ENCODE measurements at regions not wholly inside any gene's neighbourhood (a gene's known extent, or its start where the extent isn't known, plus 50 kb on each side); places are given as distances from the start of the nearest gene placed in this dataset.
"Not testable (repeated sequence)": the region's sequence is repeated elsewhere in the genome, so short reads cannot be mapped to it uniquely, and the experiment has no call there.

- Histone ChIP-seq H3K36me3 (ENCODE audit: control insufficient read depth in 1 of 2, insufficient read depth in 2 of 2, low read length in 2 of 2) (no peaks in the 10 kb centered on the region), H3K9me3 (ENCODE audit: control insufficient read depth in 1 of 2, low read length in 2 of 2) (no peaks in the 10 kb centered on the region), H3K4me1 (ENCODE audit: control insufficient read depth in 1 of 2, insufficient read depth in 2 of 2, low read length in 2 of 2) (peaks cover 4 to 12% of the 10 kb centered on the region in 2 donors), H3K27me3 (ENCODE audit: control insufficient read depth in 1 of 2, insufficient read depth in 2 of 2, low read length in 2 of 2) (no peaks in the 10 kb centered on the region), H3K27ac (ENCODE audit: low read depth, low read length) (no peak overlapping the region), H3K4me3 (ENCODE audit: low read depth in 1 of 2, low read length in 2 of 2) (no peak overlapping the region), H3K9ac (ENCODE audit: low read depth in 1 of 2, low read length in 2 of 2) (no peak overlapping the region)
Observed at GRCh38 chr2:192558637-192559036, 363.9 kb upstream of the TMEFF2 start.

GRCh38 chr2:192555740-192556139 lies 361.0 kb upstream of the TMEFF2 start:
- Histone ChIP-seq H3K27ac (ENCODE audit: low read depth, low read length) (no peak overlapping the region), H3K4me1 (ENCODE audit: control insufficient read depth in 1 of 2, insufficient read depth in 2 of 2, low read length in 2 of 2) (peaks cover 4 to 12% of the 10 kb centered on the region in 2 donors), H3K36me3 (ENCODE audit: control insufficient read depth in 1 of 2, insufficient read depth in 2 of 2, low read length in 2 of 2) (no peaks in the 10 kb centered on the region), H3K9ac (ENCODE audit: low read depth in 1 of 2, low read length in 2 of 2) (no peak overlapping the region), H3K27me3 (ENCODE audit: control insufficient read depth in 1 of 2, insufficient read depth in 2 of 2, low read length in 2 of 2) (no peaks in the 10 kb centered on the region), H3K4me3 (ENCODE audit: low read depth in 1 of 2, low read length in 2 of 2) (no peak overlapping the region), H3K9me3 (ENCODE audit: control insufficient read depth in 1 of 2, low read length in 2 of 2) (no peaks in the 10 kb centered on the region)

- no peak overlapping the region for H3K27ac ChIP-seq (ENCODE audit: low read depth, low read length)
Observed at GRCh38 chr2:192551760-192552159, 357.0 kb upstream of the TMEFF2 start.

GRCh38 chr2:192546565-192546964 lies 351.8 kb upstream of the TMEFF2 start:
- Histone ChIP-seq H3K9ac (ENCODE audit: low read depth in 1 of 2, low read length in 2 of 2) (no peak overlapping the region), H3K36me3 (ENCODE audit: control insufficient read depth in 1 of 2, insufficient read depth in 2 of 2, low read length in 2 of 2) (no peaks in the 10 kb centered on the region), H3K4me3 (ENCODE audit: low read depth in 1 of 2, low read length in 2 of 2) (no peak overlapping the region), H3K27me3 (ENCODE audit: control insufficient read depth in 1 of 2, insufficient read depth in 2 of 2, low read length in 2 of 2) (no peaks in the 10 kb centered on the region), H3K9me3 (ENCODE audit: control insufficient read depth in 1 of 2, low read length in 2 of 2) (no peaks in the 10 kb centered on the region), H3K4me1 (ENCODE audit: control insufficient read depth in 1 of 2, insufficient read depth in 2 of 2, low read length in 2 of 2) (no peaks in the 10 kb centered on the region), H3K27ac (ENCODE audit: low read depth, low read length) (no peak overlapping the region)

More at GRCh38 chr2:192551760-192552159, 357.0 kb upstream of the TMEFF2 start:
- Histone ChIP-seq H3K4me1 (ENCODE audit: control insufficient read depth in 1 of 2, insufficient read depth in 2 of 2, low read length in 2 of 2) (no peaks in the 10 kb centered on the region), H3K9ac (ENCODE audit: low read depth in 1 of 2, low read length in 2 of 2) (no peak overlapping the region), H3K9me3 (ENCODE audit: control insufficient read depth in 1 of 2, low read length in 2 of 2) (no peaks in the 10 kb centered on the region), H3K4me3 (ENCODE audit: low read depth in 1 of 2, low read length in 2 of 2) (no peak overlapping the region), H3K27me3 (ENCODE audit: control insufficient read depth in 1 of 2, insufficient read depth in 2 of 2, low read length in 2 of 2) (no peaks in the 10 kb centered on the region), H3K36me3 (ENCODE audit: control insufficient read depth in 1 of 2, insufficient read depth in 2 of 2, low read length in 2 of 2) (no peaks in the 10 kb centered on the region)

GRCh38 chr2:192544371-192544955 lies 349.7 kb upstream of the TMEFF2 start:
- Histone ChIP-seq H3K4me1 (ENCODE audit: control insufficient read depth in 1 of 2, insufficient read depth in 2 of 2, low read length in 2 of 2) (no peaks in the 10 kb centered on the region), H3K9ac (ENCODE audit: low read depth in 1 of 2, low read length in 2 of 2) (no peak overlapping the region), H3K27me3 (ENCODE audit: control insufficient read depth in 1 of 2, insufficient read depth in 2 of 2, low read length in 2 of 2) (no peaks in the 10 kb centered on the region), H3K27ac (ENCODE audit: low read depth, low read length) (no peak overlapping the region), H3K4me3 (ENCODE audit: low read depth in 1 of 2, low read length in 2 of 2) (no peak overlapping the region), H3K9me3 (ENCODE audit: control insufficient read depth in 1 of 2, low read length in 2 of 2) (no peaks in the 10 kb centered on the region), H3K36me3 (ENCODE audit: control insufficient read depth in 1 of 2, insufficient read depth in 2 of 2, low read length in 2 of 2) (no peaks in the 10 kb centered on the region)

- not testable (repeated sequence) for H3K27ac ChIP-seq (ENCODE audit: low read depth, low read length); H3K27me3 ChIP-seq (ENCODE audit: control insufficient read depth in 1 of 2, insufficient read depth in 2 of 2, low read length in 2 of 2); H3K4me1 ChIP-seq (ENCODE audit: control insufficient read depth in 1 of 2, insufficient read depth in 2 of 2, low read length in 2 of 2); H3K36me3 ChIP-seq (ENCODE audit: control insufficient read depth in 1 of 2, insufficient read depth in 2 of 2, low read length in 2 of 2); H3K9ac ChIP-seq (ENCODE audit: low read depth in 1 of 2, low read length in 2 of 2); H3K4me3 ChIP-seq (ENCODE audit: low read depth in 1 of 2, low read length in 2 of 2); H3K9me3 ChIP-seq (ENCODE audit: control insufficient read depth in 1 of 2, low read length in 2 of 2)
Observed at GRCh38 chr2:192542148-192543066, 347.7 kb upstream of the TMEFF2 start.

- H3K9ac ChIP-seq (ENCODE audit: low read depth in 1 of 2, low read length in 2 of 2): no peak overlapping the region
- no peaks in the 10 kb centered on the region for H3K36me3 ChIP-seq (ENCODE audit: control insufficient read depth in 1 of 2, insufficient read depth in 2 of 2, low read length in 2 of 2)
- H3K27me3 ChIP-seq (ENCODE audit: control insufficient read depth in 1 of 2, insufficient read depth in 2 of 2, low read length in 2 of 2): no peaks in the 10 kb centered on the region
- H3K4me1 ChIP-seq (ENCODE audit: control insufficient read depth in 1 of 2, insufficient read depth in 2 of 2, low read length in 2 of 2): peaks cover 0 to 12% of the 10 kb centered on the region in 2 donors
- no peaks in the 10 kb centered on the region for H3K9me3 ChIP-seq (ENCODE audit: control insufficient read depth in 1 of 2, low read length in 2 of 2)
- H3K27ac ChIP-seq (ENCODE audit: low read depth, low read length): no peak overlapping the region
- no peak overlapping the region for H3K4me3 ChIP-seq (ENCODE audit: low read depth in 1 of 2, low read length in 2 of 2)
Observed at GRCh38 chr2:192539306-192539705, 344.6 kb upstream of the TMEFF2 start.

GRCh38 chr2:192536922-192537624 lies 342.3 kb upstream of the TMEFF2 start:
- peaks cover 0 to 12% of the 10 kb centered on the region in 2 donors for H3K4me1 ChIP-seq (ENCODE audit: control insufficient read depth in 1 of 2, insufficient read depth in 2 of 2, low read length in 2 of 2)
- H3K27ac ChIP-seq (ENCODE audit: low read depth, low read length): no peak overlapping the region
- no peaks in the 10 kb centered on the region for H3K36me3 ChIP-seq (ENCODE audit: control insufficient read depth in 1 of 2, insufficient read depth in 2 of 2, low read length in 2 of 2)
- H3K9ac ChIP-seq (ENCODE audit: low read depth in 1 of 2, low read length in 2 of 2): no peak overlapping the region
- no peak overlapping the region for H3K4me3 ChIP-seq (ENCODE audit: low read depth in 1 of 2, low read length in 2 of 2)
- no peaks in the 10 kb centered on the region for H3K9me3 ChIP-seq (ENCODE audit: control insufficient read depth in 1 of 2, low read length in 2 of 2)
- no peaks in the 10 kb centered on the region for H3K27me3 ChIP-seq (ENCODE audit: control insufficient read depth in 1 of 2, insufficient read depth in 2 of 2, low read length in 2 of 2)

- no peaks in the 10 kb centered on the region for H3K36me3 ChIP-seq (ENCODE audit: control insufficient read depth in 1 of 2, insufficient read depth in 2 of 2, low read length in 2 of 2)
- H3K4me3 ChIP-seq (ENCODE audit: low read depth in 1 of 2, low read length in 2 of 2): no peak overlapping the region
- H3K27me3 ChIP-seq (ENCODE audit: control insufficient read depth in 1 of 2, insufficient read depth in 2 of 2, low read length in 2 of 2): no peaks in the 10 kb centered on the region
- peaks cover 0 to 12% of the 10 kb centered on the region in 2 donors for H3K4me1 ChIP-seq (ENCODE audit: control insufficient read depth in 1 of 2, insufficient read depth in 2 of 2, low read length in 2 of 2)
- H3K9ac ChIP-seq (ENCODE audit: low read depth in 1 of 2, low read length in 2 of 2): no peak overlapping the region
- H3K27ac ChIP-seq (ENCODE audit: low read depth, low read length): no peak overlapping the region
- no peaks in the 10 kb centered on the region for H3K9me3 ChIP-seq (ENCODE audit: control insufficient read depth in 1 of 2, low read length in 2 of 2)
Observed at GRCh38 chr2:192535956-192536921, 341.5 kb upstream of the TMEFF2 start.

All from duodenal mucosa (tissue), 2 donors.